C1 segment of cervical spinal cord (tissue), 14 donors: ENCODE measurements at regions not wholly inside any gene's neighbourhood (a gene's known extent, or its start where the extent isn't known, plus 50 kb on each side); places are given as distances from the start of the nearest gene placed in this dataset.
"Not testable (repeated sequence)": the region's sequence is repeated elsewhere in the genome, so short reads cannot be mapped to it uniquely, and the experiment has no call there.

ENCODE experiments used
- DNase-seq, 14 donors: peaks; one replicate each; lab custom pipeline; 2025; lab: John Stamatoyannopoulos, UW

DNA sequence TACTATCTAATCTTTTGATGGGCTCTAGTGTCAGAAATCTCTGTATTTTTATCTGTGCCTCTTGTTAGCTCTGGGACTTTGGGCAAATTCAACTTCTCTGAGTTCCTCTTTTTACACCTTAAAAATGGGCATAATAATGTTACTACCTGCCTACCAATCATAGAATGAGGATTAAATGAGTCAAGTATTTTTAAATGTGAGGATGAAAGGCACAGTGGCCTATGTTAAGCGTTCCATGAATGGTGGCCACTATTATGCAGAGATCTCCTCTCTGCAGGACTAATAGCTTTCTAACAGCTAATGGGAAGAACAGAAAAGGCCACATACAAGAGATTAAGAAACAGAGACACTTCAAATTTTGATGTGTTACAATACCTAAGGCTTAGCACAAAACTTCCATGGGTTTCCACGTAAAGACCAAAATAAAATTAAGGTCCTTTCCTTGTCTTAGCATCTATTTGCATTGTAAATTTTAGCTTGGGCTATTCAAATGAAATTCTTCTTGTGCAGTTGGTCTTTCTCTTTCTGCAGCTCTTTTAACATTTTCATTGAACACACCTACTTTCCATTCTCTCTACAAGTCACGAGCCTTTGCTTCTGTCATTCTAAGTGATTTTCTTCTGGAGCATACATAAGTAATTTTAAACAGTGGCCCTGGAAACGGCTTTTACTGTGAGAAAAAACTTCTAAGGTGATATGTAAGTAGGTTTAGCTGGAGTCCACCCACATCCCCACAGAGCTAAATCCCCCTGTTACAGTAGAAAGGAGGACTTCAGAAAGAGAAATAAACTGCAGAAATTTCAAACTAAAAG, 117.9 kb upstream of the MED14 start:
- no peak for DNase-seq

DNA sequence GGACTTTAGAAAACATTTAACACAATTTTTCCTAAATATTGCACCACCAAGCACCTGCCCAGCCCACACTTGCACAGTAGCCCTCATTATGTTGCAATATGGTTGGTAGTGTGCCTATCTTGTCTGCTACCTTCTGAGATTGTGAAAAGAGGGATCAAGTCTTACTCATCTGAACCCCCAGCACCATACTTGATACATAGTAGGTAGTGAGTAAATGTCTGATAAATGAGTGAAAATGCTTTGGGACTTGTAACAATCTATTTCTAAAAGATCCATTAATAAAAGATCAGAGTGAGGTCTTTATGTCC, 118.4 kb upstream of the MED14 start:
- no peak for DNase-seq

DNA sequence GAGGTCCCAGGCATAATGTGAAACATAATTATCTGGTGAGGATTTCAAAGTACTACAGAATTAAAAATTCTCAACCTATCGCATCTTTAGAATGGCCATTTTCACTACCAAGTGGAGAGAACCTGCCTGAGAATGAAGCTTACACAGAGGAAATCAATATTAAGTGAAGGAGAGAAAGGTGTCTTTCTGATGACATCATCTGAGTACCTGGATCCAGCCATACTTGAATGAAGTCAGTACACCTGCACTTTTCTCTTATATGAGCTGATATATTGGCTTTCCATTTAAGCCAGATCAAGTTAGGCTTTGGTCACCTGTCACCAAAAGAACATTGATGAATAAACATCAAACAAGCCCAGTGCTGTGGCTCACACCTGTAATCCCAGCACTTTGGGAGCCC, 118.9 kb upstream of the MED14 start:
- no peak for DNase-seq

DNA sequence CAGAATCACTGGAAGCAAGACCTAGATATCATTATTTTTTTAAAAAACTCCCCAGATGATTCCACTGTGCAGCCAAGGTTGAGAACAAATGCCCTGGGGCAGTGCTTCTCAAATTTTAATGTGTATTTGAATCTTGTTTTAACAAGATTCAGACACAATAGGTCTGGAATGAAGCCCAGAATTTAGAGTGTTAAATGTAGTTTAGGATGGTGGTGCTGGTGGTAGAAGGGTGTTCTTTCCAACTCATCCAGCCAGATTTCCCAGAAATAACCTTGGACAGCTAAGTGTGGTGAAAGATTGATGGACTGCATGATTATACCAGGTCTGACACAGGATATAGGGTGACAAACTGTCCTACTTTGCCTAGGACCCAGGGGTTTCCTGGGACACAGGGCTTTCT, 120.1 kb upstream of the MED14 start:
- DNase-seq = no peak

DNA sequence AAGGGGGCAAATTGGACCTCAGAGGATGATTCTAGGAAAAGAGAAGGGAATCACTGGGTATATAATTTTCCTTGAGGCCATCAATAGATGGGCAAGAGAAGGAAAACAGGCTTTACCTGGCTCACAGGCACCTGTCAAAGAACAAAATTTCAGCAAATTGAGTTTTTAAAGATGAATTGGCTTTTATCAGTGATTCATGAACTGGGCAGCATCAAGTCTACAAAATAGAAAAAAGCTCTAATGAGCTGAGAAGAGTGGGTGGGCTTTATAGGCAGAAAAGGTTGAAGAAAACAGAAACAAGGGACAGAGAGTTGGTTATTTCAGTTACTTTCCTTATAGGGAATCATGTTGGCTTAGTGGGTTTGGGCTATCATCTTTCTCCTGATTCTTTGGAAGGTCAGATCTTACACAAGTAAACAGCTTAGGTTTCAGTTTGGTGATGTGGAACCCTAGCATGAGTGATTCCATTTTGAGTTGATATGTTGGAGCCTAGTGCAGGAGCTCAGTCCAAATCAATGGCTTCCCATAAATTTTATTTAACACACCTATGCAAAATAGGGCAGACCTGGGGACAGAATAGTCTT, 120.7 kb upstream of the MED14 start:
- no peak for DNase-seq

DNA sequence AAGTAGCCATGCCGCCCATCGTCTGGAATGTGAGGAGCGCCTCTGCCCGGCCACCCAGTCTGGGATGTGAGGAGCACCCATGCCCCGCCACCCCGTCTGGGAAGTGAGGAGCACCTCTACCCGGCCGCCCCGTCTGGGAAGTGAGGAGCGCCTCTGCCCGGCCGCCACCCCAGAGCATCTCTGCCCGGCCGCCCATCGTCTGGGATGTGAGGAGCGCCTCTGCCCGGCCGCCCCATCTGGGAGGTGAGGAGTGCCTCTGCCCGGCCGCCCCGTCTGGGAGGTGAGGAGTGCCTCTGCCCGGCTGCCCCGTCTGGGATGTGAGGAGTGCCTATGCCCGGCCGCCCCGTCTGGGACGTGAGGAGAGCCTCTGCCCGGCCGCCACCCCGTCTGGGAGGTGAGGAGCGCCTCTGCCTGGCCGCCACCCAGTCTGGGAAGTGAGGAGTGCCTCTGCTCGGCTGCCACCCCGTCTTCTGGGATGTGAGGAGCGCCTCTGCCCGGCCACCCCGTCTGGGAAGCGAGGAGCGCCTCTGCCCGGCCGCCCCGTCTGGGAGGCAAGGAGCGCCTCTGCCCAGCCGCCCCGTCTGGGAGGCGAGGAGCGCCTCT, 126.7 kb upstream of the MED14 start:
- not testable (repeated sequence) for DNase-seq

DNA sequence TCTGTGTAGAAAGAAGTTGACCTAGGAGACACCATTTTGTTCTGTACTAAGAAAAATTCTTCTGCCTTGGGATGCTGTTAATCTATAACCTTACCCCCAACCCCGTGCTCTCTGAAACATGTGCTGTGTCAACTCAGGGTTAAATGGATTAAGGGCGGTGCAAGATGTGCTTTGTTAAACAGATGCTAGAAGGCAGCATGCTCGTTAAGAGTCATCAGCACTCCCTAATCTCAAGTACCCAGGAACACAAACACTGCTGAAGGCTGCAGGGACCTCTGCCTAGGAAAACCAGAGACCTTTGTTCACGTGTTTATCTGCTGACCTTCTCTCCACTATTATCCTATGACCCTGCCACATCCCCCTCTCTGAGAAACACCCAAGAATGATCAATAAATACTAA, 127.9 kb upstream of the MED14 start:
- not testable (repeated sequence) for DNase-seq

DNA sequence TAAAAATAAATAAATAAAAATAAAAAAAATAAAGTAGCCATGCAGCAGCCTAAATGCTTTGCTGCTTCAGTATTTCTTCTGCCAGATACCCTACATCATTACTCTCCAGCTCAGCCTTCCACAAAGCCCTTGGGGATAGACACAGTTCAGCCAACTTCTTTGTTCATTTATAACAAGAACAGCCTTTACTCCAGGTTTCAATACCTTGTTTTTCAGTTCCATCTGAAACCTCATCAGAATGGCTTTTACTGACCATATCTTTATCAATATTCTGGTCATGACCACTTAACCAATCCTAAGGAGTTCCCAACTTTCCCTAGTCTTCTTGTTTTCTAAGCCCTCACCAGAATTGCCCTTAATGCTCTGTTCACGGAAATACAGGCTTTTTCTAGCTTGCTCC, 128.3 kb upstream of the MED14 start:
- DNase-seq = no peak

DNA sequence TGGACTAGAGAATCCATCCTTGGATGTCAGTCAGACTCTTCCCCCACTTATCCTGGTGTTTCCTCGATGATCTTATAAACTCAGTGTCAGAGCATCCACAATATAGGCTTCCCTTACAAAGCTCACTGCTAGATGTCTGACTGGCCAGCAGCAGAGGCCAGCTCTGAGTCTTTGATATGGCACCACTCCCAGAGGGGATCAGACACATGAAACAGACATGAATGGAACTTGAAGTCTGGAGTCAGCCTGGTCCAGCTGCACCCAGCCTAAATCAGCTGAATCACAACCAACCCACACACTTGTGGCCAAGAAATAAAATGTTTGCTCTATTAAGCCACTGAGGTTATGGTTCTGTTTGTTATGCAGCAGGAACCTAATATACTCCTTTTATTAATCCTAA, 129.6 kb upstream of the MED14 start:
- DNase-seq = no peak

DNA sequence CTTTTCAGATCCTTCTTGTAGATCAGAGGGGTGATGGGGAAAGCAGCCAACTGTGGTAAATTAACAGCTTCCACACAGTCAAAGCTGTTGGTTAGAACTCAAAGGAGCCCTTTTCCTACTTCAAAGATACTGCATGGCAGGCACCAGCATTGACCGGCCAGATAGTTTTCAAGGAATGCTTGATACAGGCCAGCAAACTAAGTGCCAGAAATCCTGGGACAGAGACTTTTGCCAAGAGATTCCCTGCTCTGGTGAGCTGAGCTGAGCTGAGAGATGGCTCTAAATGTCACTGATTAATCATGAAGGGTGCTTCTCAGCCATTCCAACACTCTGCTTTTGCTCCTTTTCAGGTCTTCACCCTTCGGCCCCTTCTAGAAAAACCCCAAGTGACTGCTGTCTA, 131.6 kb upstream of the MED14 start:
- DNase-seq = no peak

DNA sequence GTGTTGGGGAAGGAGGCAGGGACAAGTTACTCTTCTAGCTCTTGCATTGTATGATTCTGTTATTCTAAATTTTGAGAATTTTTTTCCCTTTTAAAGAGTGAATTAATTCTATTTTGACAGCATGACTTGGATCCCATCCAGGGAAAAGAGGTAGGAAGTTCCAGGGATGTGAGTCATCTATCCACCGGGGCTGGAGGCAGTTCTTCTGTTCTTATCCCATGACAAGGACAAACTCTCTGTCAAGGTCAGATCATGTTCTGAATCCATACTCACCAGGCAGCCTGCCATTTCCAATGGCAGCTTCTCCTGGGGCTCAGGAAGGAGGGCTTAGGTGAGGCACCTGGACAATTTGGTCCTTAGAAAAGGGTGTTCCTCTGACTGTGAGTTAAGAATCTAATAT, 132.0 kb upstream of the MED14 start:
- no peak for DNase-seq

DNA sequence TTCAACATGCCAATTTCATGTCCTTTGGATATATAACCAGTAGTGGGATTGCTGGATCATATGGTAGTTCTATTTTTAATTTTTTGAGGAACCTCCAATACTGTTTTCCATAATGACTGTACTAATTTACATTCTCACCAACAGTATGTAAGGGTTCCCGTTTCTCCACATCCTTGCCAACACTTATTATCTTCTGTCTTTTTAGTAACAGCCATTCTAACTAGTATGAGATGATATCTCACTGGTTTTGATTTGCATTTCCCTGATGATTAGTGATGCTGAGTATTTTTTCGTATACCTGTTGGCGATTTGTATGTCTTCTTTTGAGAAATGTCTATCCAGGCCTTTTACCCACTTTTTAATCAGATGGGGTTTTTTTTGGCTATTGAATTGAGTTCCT, 133.5 kb upstream of the MED14 start:
- no peak for DNase-seq

DNA sequence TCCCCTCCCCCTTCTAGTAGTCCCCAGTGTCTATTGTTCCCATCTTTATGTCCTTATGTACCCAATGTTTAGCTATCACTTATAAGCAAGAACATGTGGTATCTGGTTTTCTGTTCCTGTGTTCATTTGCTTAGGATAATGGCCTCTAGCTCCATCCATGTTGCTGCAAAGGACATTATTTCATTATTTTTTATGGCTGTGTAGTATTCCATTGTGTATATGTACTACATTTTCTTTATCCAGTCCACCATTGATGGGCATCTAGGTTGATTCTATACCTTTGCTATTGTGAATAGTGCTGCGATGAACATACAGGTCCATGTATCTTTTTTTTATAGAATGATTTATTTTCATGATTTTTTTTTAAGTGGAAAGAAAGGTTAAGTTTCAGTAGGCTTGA, 135.6 kb upstream of the MED14 start:
- DNase-seq = not testable (repeated sequence)

DNA sequence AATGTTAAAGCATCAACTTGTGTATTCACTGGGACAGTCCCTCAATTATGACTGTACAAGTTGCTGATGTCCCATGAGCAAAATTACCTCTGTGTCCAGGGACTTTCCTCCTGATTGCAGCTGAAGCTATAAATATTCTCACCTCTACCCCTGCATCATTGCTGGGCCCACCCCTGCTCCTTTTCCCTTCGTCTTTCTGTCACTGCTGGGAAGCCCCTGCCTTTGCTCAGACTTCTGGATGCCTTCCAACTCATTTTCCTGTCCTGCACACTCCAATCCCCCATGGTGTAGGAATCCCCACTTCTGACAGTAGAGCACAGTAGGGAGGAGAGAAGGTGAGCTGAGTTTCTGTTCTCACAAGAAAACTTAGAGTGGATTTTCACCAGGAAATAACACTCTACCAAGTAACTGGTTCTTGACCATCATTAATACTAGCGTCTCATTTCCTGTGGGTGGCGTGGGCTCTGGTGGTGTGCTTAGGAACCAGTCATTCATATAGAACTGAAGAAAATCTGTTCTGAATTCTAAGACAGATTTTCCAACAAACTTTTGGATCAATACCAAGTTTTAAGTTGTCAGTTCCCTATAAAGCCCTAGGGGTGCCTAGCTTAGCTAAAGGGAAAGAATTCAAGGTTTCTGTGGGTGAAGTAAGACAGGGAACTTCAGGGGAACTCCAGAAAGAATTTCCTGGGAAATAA, 136.2 kb upstream of the MED14 start:
- no peak for DNase-seq

DNA sequence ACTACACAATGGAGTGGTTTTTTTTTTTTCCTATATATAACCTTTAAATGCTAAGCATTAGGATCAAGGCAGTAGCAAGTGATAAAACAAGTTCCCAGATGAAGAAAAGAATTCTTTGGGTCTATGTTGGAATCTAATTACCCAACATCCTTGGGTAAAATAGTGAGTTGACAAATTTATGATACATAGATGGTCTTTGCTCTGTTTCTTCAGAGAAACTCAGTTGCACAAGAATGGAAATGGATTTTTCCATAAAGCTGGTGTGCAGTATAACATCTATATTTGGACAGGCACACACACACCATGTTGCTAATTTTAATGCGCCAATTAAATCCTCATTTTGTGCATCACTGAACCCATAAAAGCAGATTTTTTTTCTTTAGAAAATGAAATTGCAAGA, 137.0 kb upstream of the MED14 start:
- no peak for DNase-seq

DNA sequence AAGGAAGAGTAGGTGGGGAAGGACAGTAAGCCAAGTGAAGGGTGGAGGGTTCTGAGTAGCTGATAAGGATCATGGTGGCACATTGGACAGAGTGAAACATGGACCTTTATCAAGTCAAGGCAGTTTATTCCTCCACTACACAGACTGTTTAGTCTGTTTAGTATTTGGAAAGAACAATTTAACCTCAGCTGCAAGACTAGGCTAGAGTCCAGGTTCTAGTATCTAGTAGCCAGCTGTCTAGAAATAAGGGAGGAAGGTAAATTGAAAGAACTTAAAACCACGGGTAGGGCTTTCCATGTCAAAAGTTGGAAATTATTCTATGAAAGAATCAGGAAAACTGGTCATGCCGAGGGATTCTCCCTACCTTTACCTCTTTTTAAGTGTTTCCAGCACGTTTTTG, 140.1 kb upstream of the MED14 start:
- no peak for DNase-seq

DNA sequence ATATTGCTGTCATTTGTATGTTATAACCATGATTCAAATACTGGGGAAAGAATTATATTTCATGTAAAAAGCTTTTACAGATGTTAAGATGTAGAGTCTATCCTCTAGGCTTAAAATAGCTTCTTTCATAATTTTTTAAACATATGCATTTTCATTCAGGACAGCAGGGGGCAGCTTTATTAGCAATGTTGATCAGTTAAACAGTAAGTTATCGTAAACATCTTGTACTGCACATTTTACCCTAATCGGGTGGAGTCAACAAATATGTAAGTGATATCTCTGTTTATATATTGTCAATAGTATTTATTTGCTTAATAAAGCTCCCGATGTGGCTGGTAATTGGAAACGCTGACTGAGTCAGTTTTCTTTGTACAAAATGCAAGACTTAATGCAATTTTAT, 142.5 kb upstream of the MED14 start:
- no peak for DNase-seq

DNA sequence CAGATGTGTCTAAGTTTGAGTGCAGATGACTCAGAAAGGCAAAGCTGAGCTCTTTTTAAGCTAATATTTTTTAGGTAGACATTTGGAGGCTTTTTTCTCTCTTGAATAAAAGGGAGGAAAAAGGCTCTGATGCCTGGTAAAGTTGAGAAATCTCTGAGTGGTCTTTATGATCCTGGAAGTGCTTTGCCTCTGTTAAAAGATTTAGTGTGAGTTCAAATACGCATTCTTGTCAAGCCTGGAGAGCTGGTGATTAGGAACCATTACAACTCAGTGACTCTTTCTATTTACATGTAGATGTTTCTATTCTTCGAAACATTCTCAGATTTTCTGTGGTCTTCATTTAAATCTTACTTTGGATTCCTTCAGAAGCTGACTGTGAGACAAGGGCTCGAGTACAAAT, 143.4 kb upstream of the MED14 start:
- DNase-seq = no peak

DNA sequence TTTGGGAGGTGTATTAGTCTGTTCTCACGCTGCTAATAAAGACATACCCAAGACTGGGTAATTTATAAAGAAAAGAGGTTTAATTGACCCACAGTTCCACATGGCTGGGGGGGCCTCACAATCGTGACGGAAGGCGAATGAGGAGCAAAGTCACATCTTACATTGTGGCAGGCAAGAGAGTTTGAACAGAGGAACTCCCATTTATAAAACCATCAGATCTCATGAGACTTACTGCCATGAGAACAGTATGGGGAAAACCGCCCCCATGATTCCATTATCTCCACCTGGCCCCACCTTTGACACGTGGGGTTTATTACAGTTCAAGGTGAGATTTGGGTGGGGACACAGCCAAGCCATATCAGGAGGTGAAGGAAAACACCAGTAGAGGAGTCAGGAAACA, 143.8 kb upstream of the MED14 start:
- not testable (repeated sequence) for DNase-seq

DNA sequence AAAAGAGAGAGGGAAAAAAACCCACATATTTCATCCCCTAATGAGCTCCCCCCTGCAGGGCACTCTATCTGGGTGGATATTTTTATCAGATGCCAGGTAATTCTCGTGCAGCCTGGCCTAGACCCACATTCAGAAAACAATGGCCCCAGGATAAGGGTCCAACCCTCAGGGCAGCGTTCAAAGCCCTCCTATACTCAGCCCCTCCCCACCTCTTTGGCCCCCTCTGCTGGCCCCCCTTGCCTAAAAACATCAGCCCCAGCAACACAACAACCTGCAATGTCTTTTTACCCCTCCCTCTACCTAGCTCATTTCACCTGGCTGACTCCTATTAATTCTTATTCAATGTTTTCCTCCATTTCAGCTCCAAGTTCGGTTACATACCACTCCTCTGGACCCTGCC, 145.4 kb upstream of the MED14 start:
- DNase-seq = no peak

DNA sequence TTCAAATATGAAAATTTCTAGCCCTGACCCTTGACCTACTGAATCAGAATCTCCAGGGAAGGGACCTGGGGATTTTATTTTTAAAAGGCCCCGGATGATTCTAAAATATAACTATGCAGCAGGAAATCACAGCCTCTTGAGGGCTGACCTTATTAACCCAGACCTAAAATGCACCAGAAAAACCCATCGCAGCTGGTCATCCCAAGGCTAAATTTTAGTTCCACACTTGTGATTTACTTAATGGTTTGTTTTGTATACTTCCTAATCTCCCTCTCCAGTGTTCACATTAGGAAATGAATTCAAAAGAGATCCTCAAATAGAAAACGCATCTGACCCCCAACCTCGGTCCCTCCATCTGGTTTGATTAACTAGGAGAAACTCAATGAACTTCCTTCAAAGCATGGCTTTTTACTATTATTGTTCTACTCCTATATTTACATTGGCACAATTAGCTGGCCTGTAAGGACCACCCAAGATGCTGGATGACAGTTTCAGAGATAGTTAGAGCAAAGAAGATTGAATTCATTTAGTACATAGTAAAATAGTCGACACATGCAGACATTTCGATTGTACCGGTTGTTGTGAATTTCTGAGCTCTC, 147.8 kb upstream of the MED14 start:
- DNase-seq = no peak

DNA sequence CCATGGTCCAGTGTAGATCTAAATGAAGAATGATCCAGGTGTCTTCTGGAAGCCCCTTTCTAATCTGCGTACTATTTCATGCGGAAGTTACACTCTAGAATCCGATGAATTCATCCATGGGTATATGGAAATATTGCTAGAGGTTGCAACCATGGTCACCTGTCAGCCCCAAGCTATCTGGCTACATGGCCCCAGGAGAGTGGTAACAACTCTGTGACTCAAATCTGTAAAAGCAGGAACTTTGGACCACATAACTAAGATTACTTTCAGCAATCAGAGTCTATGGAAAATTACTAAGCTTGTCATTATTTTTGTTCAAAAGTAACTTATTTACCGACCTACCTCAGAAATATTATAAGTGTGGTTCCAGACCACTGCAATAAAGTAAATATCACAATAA, 150.6 kb upstream of the MED14 start:
- no peak for DNase-seq
